Lower leg skin (tissue), 4 donors: ENCODE measurements at regions not wholly inside any gene's neighbourhood (a gene's known extent, or its start where the extent isn't known, plus 50 kb on each side); places are given as distances from the start of the nearest gene placed in this dataset.
"Not testable (repeated sequence)": the region's sequence is repeated elsewhere in the genome, so short reads cannot be mapped to it uniquely, and the experiment has no call there.

Source experiments
- DNase-seq, 2 donors: peaks; one replicate each; pipeline ENCODE4 v3.0.0-alpha.2; 2019; ENCODE audit warnings: low spot score in 2 of 2
- H3K4me3 ChIP-seq: fragments of 200-600 bp; sonication (generic); 2 replicates; pipeline ENCODE4 v1.5.1; 2017; ENCODE audit warnings: mild to moderate bottlenecking, low read depth; ENCODE audit not compliant: poor library complexity, severe bottlenecking
- POLR2A ChIP-seq, 2 donors: fragments of 450-650 bp; IDR thresholded peaks; one replicate each; pipeline ENCODE4 v1.6.1; 2016 to 2017; ENCODE audit warnings: antibody characterized with exemption in 2 of 2, mild to moderate bottlenecking in 1 of 2, moderate library complexity in 1 of 2
- WGBS, 2 donors: methylation state at CpG; one replicate each; pipeline ENCODE4 v1.1.5; 2018; 5-methylcytosine and 5-hydroxymethylcytosine counted together
- intact Hi-C: fragments of 100-400 bp; cut with DNase I; formaldehyde crosslinking; loops from one replicate; pipeline ENCODE4 v1.15.0; 2023; ENCODE audit warnings: low total_unique reads
- TF ChIP-seq, protein P1 (sequence below), 3 donors: fragments of 450-650 bp; IDR thresholded peaks; one replicate each; pipeline ENCODE4 v1.5.1; 2016; ENCODE audit warnings: antibody characterized with exemption in 3 of 3, mild to moderate bottlenecking in 3 of 3, moderate library complexity in 2 of 3

DNA sequence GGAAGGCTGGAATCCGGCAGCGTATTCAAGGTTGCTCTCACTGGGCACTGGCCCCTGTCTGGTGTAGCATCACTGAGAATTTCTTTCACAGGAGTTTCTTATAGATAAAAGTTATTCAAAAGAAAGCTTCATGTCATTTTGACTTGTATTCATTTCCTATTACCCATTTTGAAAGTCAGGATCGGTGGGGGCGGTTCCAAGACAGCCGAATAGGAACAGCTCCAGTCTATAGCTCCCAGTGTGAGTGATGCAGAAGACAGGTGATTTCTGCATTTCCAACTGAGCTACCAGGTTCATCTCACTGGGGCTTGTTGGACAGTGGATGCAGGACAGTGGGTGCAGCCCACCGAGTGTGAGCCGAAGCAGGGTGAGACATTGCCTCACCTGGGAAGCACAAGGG, 51.5 kb upstream of the CDC42EP3 start:
- WGBS, 2 donors: 88 to 95% methylated on average over 7 of the region's 7 CpGs
- DNase-seq, H3K4me3 ChIP-seq, intact Hi-C loops: not testable (repeated sequence)

DNA sequence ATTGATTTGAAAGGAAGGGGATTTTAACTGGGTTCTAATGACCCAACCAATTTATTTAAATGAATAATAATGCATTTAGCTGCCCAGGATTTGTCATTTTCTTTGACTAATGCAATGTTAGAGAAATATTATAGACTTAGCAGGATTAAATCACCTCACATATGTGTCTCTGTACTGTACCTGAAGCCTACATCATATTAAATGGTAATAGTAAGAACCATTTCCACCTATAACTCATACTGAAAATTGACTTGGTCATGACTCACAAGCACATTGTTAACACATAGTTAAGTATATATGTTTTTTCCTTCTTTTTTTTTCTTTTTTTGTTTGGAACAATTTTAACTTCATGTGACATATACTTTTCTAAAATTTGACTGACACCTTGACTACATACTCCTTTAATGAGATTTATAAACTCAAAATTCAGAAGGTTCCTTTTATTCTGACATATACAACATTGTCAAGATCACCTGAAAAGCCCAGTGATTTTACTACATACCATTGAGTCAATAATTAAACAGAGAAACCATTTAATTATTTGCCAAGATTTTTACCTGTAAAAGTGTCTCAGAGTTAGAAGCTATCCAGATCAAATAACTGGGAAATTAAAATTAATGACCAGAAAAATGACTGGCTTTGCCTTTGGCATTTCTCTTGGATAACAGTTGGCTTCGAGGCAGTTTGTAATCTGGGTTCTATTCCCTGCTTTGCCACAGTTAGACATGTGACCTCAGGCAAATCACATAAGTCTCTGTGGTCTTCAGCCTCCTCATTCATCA, 58.8 kb upstream of the CDC42EP3 start:
- DNase-seq: no peak
- H3K4me3 ChIP-seq: no peak overlapping the region
- no peak for TF ChIP-seq POLR2A (IDR thresholded peaks at IDR 0.05)
- TF ChIP-seq, protein P1, sequence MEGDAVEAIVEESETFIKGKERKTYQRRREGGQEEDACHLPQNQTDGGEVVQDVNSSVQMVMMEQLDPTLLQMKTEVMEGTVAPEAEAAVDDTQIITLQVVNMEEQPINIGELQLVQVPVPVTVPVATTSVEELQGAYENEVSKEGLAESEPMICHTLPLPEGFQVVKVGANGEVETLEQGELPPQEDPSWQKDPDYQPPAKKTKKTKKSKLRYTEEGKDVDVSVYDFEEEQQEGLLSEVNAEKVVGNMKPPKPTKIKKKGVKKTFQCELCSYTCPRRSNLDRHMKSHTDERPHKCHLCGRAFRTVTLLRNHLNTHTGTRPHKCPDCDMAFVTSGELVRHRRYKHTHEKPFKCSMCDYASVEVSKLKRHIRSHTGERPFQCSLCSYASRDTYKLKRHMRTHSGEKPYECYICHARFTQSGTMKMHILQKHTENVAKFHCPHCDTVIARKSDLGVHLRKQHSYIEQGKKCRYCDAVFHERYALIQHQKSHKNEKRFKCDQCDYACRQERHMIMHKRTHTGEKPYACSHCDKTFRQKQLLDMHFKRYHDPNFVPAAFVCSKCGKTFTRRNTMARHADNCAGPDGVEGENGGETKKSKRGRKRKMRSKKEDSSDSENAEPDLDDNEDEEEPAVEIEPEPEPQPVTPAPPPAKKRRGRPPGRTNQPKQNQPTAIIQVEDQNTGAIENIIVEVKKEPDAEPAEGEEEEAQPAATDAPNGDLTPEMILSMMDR (IDR thresholded peaks at IDR 0.05): no peak
- intact Hi-C loops: no loop called here
- 55 to 58% methylated on average over 1 of the region's 1 CpG for WGBS, 2 donors

DNA sequence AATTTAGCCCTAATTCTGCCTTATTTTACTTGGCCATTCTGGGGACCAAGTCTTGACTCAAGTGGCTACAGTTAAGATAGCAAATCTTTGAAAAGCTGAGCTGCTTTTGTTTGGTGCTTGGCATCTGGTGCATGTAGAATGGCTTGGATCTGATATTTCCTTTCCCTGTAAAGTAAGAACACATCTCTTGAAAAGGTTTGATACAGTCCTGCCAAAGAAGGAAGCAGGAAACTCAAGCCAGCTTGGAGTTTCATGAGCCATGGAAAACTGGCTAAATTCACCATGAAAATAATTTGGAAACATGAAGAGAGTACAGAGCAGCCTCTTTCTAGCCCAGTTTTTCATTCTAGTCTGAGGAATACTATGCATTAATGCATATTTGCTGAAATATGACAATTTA, 61.0 kb upstream of the CDC42EP3 start:
- DNase-seq, H3K4me3 ChIP-seq, intact Hi-C loops: not testable (repeated sequence)

DNA sequence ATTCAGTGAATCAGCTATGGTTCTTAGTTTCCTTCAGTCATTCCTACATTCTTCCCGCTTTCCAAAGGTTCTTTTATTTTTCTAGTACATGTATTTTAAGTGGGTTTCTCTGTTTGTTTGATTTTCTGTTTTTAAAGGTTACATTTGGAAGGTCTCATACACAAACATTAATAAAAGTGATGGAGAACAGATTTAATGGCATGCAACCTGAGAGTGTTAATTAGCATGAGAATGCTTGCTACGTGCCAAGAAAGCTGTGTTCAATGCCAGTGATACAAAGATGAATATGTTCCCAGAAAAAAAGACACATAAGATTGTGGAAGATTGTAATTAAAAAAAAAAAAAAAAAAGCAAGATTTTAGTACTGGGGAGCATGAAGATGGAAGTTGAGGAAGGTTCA, 61.8 kb upstream of the CDC42EP3 start:
- intact Hi-C loops: no loop called here
- TF ChIP-seq, protein P1 (IDR thresholded peaks at IDR 0.05): no peak
- no peak for TF ChIP-seq POLR2A (IDR thresholded peaks at IDR 0.05)
- no peak for DNase-seq
- H3K4me3 ChIP-seq: no peak overlapping the region
- 69 to 71% methylated on average over 2 of the region's 2 CpGs for WGBS, 2 donors

DNA sequence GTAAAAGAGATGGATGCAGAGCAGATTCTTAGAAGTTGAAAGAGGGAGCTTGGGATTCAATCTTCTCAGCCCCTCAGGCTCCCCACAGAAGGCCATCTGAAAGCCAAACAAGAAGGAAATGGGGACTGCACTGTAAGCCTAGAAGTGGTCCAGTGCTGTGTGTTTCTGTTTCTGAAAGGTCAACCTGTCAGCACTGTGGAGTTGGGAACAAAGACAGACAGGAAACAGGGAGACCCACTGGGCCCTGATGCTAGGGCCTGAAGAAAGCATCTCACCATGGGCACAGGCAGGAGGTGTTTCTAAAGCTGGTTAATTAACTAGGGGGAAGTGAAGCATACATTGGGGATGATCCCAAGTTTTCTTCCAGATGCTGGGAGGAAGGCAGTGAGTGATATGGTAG, 62.5 kb upstream of the CDC42EP3 start:
- H3K4me3 ChIP-seq, DNase-seq, intact Hi-C loops: not testable (repeated sequence)

GRCh38 chr2:37734891-37735523, 63.6 kb upstream of the CDC42EP3 start:
- 76 to 85% methylated on average over 8 of the region's 8 CpGs for WGBS, 2 donors
- DNase-seq, intact Hi-C loops, H3K4me3 ChIP-seq: not testable (repeated sequence)

- H3K4me3 ChIP-seq, intact Hi-C loops, DNase-seq: not testable (repeated sequence)
These were observed 64.1 kb upstream of the CDC42EP3 start for GRCh38 chr2:37735524-37735910.

GRCh38 chr2:37737507-37737906, 66.1 kb upstream of the CDC42EP3 start:
- intact Hi-C loops: no loop called here
- no peak overlapping the region for H3K4me3 ChIP-seq
- TF ChIP-seq, protein P1 (IDR thresholded peaks at IDR 0.05): no peak
- no peak for TF ChIP-seq POLR2A (IDR thresholded peaks at IDR 0.05)
- DNase-seq: no peak
